ENCODE measurements at regions not wholly inside any gene's neighbourhood (a gene's known extent, or its start where the extent isn't known, plus 50 kb on each side); places are given as distances from the start of the nearest gene placed in this dataset.

GRCh38 chr7:24354456-24354855, 70.5 kb downstream of the NPY start:
- Histone ChIP-seq H3K27ac (no peak overlapping the region), H3K27me3 (ENCODE audit: insufficient read depth in 3 of 3, low read length in 2 of 3) (no peaks in the 10 kb centered on the region), H3K9me3 (no peaks in the 10 kb centered on the region), H3K36me3 (ENCODE audit: insufficient read depth in 1 of 2, low read depth in 1 of 2) (no peaks in the 10 kb centered on the region), H3K4me3 (no peak overlapping the region), H3K4me1 (no peaks in the 10 kb centered on the region)
- DNase-seq (no peak), ATAC-seq (no peak)
- intact Hi-C loops (cut with DNase I), result no loop called here
- TF ChIP-seq CTCF (IDR thresholded peaks at IDR 0.05), result no peak
- 71 to 90% (median 87%) methylated on average over 4 of the region's 4 CpGs for WGBS, 3 donors

- no peak for DNase-seq
- no peaks in the 10 kb centered on the region for H3K9me3 ChIP-seq
- no peak overlapping the region for H3K27ac ChIP-seq
- TF ChIP-seq CTCF (IDR thresholded peaks at IDR 0.05), result no peak
- no peaks in the 10 kb centered on the region for H3K4me1 ChIP-seq
- no peak overlapping the region for H3K4me3 ChIP-seq
- no peaks in the 10 kb centered on the region for H3K36me3 ChIP-seq (ENCODE audit: insufficient read depth in 1 of 2, low read depth in 1 of 2)
- ATAC-seq, result no peak
- WGBS, 3 donors, result 90 to 95% (median 91%) methylated on average over 6 of the region's 6 CpGs
- no peaks in the 10 kb centered on the region for H3K27me3 ChIP-seq (ENCODE audit: insufficient read depth in 3 of 3, low read length in 2 of 3)
- intact Hi-C loops (cut with DNase I), result no loop called here
Observed at GRCh38 chr7:24356718-24357386, 72.9 kb downstream of the NPY start.

- no peaks in the 10 kb centered on the region for H3K9me3 ChIP-seq
- ATAC-seq (no peak), DNase-seq (no peak)
- no peaks in the 10 kb centered on the region for H3K36me3 ChIP-seq (ENCODE audit: insufficient read depth in 1 of 2, low read depth in 1 of 2)
- H3K27ac ChIP-seq, result no peak overlapping the region
- intact Hi-C loops (cut with DNase I), result no loop called here
- no peaks in the 10 kb centered on the region for H3K4me1 ChIP-seq
- no peak for TF ChIP-seq CTCF (IDR thresholded peaks at IDR 0.05)
- no peak overlapping the region for H3K4me3 ChIP-seq
- WGBS, 3 donors, result 75 to 82% (median 79%) methylated on average over 3 of the region's 3 CpGs
- H3K27me3 ChIP-seq (ENCODE audit: insufficient read depth in 3 of 3, low read length in 2 of 3), result no peaks in the 10 kb centered on the region
Observed at GRCh38 chr7:24361001-24361400, 77.0 kb downstream of the NPY start.

- Histone ChIP-seq H3K27ac (no peak overlapping the region), H3K4me1 (no peaks in the 10 kb centered on the region), H3K36me3 (ENCODE audit: insufficient read depth in 1 of 2, low read depth in 1 of 2) (no peaks in the 10 kb centered on the region), H3K27me3 (ENCODE audit: insufficient read depth in 3 of 3, low read length in 2 of 3) (no peaks in the 10 kb centered on the region), H3K9me3 (no peaks in the 10 kb centered on the region), H3K4me3 (no peak overlapping the region)
- no peak for TF ChIP-seq CTCF (IDR thresholded peaks at IDR 0.05)
- DNase-seq, result no peak
- intact Hi-C loops (cut with DNase I), result no loop called here
- no peak for ATAC-seq
- WGBS, 3 donors, result 4 to 45% (median 37%) methylated on average over 1 of the region's 1 CpG
Observed at GRCh38 chr7:24365606-24366005, 81.6 kb downstream of the NPY start.

GRCh38 chr7:24366876-24367275, 82.9 kb downstream of the NPY start:
- Histone ChIP-seq H3K27ac (no peak overlapping the region), H3K4me1 (no peaks in the 10 kb centered on the region), H3K9me3 (no peaks in the 10 kb centered on the region), H3K27me3 (ENCODE audit: insufficient read depth in 3 of 3, low read length in 2 of 3) (no peaks in the 10 kb centered on the region), H3K4me3 (no peak overlapping the region), H3K36me3 (ENCODE audit: insufficient read depth in 1 of 2, low read depth in 1 of 2) (no peaks in the 10 kb centered on the region)
- DNase-seq (no peak), ATAC-seq (no peak)
- intact Hi-C loops (cut with DNase I), result no loop called here
- 59 to 68% (median 65%) methylated on average over 4 of the region's 4 CpGs for WGBS, 3 donors
- no peak for TF ChIP-seq CTCF (IDR thresholded peaks at IDR 0.05)

Measured in psoas muscle (tissue), 7 donors.